Activated CD4-positive, alpha-beta T cell treated with anti-CD3 and anti-CD28 coated beads for 1 hour (primary cell): ENCODE measurements at regions not wholly inside any gene's neighbourhood (a gene's known extent, or its start where the extent isn't known, plus 50 kb on each side); places are given as distances from the start of the nearest gene placed in this dataset.

Experiments
- DNase-seq: peaks from one replicate; pipeline ENCODE4 v3.0.0-alpha.2; 2020

DNA sequence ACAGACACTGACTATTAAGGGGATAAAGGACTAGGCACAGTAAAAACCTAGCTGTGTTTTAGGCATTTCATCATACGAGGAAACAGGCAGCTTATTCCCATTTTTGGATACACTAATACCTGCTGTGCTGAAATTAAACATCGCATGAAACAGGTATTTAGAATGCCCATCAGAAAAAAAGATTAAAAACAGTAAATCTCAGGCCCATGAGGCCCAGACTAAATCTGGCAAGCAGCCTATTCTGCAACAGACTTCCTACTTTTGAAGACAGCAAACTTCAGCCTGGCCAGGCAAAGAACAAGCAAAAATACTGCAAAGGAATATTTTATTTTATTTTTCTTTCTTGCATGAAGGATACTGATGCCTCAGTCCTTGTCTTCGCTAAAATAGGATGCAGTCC is 240.2 kb downstream of the LMO4 start:
- no peak for DNase-seq

GRCh38 chr1:87572008-87572407 is 243.3 kb downstream of the LMO4 start:
- DNase-seq, result no peak

- DNase-seq, result no peak
Observed at GRCh38 chr1:87572891-87573290, 244.2 kb downstream of the LMO4 start.

DNA sequence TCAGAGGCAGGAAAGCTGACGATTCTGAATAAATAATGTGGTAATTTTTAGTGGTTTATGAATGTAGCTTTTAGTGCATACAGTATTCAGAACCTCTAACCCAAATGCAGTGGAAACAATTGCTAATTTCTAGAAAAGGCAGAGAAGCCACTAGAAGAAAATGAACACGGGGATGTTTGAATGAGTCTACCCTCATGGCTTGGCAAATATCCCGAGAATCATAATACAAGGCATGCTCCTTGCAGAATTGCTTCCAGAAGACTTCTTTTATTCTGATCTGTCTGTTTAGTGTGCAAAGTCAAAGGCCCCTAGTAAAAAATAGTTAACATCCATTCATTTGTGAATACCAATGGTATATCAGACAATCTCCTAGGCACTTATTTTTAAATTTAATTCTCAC is 246.8 kb downstream of the LMO4 start:
- no peak for DNase-seq

GRCh38 chr1:87578464-87578863 is 249.8 kb downstream of the LMO4 start:
- DNase-seq, result no peak

DNA sequence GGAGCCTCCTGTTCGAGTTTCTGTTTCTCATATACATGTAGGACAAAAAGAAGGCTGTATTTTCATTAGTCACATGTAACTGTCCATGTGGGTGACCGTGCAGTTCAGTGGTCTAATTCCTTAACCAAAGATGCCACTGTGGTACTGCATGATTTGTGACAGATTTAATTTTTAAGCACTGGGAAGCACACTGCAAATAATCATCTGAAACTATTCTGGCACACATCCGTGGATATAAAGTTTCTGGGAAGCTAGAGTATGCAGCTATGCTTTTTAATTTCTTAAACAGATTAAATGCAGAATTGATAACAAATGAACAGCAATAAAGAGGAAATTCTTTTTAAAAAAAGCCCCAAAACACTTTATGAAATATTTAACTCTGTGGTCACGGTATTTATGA is 254.8 kb downstream of the LMO4 start:
- DNase-seq, result no peak

DNA sequence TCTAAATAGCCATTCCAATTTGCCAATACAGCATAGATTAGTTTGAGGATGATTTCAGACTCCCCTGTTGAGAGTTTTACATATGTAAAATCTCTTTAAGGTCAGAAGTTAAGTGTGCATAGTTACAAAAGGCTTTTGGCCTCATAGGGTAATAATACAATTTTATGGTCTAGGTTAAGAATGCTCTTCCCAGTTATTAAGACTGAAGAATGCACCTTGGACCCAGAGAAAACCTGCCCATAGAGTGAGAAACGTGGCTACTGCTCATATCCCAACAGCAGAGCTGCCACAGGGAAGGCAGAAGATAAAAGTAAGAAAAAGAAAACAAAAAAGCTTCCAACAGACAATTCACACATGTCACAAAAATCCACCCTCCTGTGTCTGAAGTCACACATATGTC is 255.9 kb downstream of the LMO4 start:
- DNase-seq, result no peak

DNA sequence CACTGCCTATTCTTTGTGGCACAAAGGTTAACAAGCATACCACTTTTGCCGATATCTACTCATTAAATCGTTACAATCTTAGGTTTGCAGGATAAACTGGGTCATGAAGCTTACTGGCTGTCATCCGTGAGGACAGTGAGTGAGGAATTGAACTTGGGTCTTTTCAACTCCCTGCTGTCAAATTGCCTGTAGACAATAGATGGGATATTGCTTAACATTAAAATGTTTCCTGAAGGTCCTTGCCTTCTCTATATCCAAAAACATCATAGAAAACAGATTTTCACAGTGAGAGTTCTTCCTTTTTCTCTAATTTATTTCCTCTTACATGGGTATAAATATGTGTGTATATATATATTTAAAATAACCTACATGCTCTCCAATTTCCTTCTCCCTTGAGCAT is 257.8 kb downstream of the LMO4 start:
- DNase-seq, result no peak

DNA sequence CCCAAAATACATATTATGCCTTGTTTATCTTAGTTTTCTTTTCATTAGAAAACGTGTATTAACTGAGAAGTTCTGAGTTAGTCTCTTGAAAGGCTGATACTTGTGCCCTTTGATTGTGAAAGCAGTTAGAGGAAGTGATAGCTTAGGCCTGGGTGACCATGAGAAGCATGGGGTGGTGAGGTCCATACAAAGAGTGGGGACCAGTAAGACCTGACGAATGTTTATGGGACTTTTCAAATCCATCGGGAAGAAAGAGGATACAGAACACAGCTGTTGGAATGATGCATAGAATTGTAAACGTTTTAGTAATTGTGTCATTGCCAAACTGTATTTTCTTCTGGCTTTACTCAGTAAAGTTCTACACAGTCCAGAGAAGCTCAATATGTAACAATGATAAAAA is 259.8 kb downstream of the LMO4 start:
- DNase-seq, result no peak

- DNase-seq, result no peak
Observed at GRCh38 chr1:87591492-87591891, 262.8 kb downstream of the LMO4 start.

GRCh38 chr1:87592156-87592555 is 263.5 kb downstream of the LMO4 start:
- DNase-seq, result no peak

DNA sequence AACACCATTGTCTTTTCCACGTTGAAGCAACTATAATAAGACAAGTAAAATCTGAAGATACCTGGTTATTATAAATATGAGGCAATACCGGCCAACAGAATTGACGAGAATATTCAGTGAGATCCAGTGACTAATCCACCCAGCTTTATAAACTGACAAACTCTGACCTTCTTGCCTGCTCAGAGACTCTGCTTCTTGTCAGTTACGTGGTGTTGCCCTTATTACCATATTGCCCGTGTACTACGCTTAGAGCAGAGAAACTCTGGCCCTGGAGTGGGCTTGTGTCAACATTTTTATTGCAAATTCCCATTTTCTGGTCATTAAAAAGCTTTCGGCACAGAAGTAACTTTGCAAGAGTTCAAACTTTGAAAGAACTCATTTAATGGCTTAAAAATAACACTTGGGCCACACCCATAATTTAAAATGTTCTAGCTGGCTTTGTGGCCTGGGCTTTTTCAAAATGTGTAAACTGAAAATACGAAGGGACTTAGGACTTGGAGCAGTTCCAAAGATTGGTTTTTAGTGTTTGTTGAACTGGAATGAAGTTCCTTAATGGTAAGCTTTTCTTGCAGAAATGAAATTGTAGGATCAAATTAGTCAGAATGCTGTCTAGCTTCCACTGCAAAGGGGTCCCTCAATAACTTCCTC is 266.2 kb downstream of the LMO4 start:
- DNase-seq, result no peak

DNA sequence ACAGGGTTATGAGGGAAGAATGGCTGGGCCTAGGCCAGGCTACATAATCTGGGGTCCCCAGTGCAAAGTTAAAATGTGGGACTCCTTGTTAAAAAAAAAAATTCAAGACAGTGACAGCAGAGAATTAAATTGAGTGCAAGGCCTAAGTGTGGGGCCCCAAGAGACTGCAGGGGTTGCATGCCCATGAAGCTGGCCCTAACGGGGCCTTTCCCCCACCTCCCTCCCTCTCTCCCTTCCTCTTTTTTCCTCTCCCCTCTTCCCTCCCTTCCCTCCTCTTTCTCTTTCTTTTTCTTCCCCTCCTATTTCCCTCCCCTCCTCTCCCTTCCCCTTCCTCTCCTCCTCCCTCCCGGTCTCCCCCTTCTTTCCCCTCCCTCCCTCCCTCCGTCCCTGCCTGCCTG is 266.7 kb downstream of the LMO4 start:
- no peak for DNase-seq

GRCh38 chr1:87598429-87598828 is 269.7 kb downstream of the LMO4 start:
- DNase-seq, result no peak

DNA sequence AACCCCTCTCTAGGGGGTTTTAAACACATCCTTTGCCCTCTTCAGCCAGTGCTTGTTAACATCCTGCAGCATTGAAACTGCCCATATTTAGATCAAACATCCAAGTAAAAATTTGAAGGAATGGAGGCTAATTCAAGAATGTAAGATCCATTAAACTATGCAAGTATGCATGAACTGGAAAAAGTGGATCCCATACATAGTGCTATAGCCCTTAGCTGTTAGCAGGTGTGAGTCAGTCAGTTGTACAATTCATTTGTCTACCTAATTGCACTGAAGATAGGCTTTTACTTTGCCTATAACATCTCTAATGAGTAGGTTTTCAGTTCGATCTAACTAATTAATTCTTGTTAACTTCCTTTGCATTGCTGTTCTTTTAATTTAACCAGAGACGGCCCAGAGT is 270.9 kb downstream of the LMO4 start:
- DNase-seq, result no peak

DNA sequence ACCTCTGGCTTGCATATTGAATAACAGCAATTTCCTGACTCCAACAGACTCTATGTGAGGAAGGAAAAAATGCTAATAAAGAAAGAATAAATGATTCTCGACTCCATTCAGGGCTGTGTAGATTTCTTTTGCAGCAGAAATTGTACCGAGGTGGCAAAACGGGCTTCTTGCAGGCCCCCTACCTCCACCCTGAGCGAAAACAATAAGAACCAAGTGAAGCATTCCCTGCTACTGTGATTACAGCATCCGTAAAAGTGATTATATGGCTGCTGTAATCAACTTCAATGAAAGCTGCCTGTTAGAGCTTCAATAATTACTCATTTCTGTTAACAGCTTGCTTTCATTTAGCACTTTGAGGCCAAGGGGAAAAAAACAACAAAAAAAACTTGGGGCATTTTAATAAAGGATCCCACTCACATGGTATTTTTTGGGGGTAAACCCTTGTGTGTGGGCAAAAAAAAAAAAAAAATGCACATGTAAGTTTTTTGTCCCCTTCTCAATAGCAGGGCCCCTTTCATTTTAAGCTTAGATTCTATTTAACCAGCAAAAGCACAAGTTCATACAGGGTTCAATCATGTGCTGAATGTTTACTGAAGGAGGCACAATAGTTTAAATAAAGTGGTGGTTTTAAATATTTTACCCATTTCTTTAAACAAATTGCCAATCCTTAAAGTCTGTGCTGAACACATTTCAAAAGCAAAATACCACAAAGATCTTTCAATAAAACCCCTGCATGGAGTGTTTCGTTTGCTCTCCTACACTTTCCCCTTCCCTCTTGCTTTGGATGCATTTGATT is 271.6 kb downstream of the LMO4 start:
- no peak for DNase-seq

- DNase-seq, result no peak
Observed at GRCh38 chr1:87600854-87601253, 272.2 kb downstream of the LMO4 start.

DNA sequence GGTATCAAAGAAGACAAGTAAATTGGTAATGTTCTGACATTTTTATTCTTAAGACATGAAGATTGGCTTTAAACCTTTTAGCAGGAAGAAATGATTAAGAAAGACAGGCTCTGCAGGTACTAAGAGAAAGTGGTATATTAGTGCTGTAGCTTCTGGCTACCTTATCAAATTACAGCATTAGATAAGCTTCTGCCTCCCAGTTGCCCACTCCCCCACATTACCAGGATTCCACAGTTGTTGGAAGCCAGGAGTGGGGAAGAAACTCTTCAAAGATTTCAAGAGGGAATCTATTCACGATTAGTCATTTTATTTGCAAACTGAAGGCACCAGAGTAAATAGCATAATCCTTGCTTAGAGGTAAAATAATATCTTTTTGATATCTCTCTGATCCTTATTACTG is 274.9 kb downstream of the LMO4 start:
- DNase-seq, result no peak

GRCh38 chr1:87612956-87613355 is 284.3 kb downstream of the LMO4 start:
- DNase-seq, result no peak

DNA sequence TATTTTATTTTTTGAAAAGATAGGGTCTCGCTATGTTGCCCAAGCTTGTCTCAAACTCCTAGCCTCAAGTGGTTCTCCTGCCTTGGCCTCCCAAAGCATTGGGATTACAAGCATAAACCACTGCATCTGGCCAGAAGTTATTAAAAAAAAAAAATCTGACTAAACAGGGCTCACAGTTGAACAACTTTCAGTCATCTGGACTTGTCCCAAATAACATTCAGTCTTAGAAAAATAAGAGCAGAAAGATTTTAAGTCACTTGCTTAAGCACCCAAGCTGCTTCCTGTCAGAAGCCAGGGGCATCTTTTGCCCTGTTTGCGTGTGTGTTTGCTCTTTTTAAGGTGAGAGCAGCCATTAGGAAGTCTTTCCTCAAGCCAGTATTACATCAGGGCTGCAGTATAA is 286.8 kb downstream of the LMO4 start:
- no peak for DNase-seq

DNA sequence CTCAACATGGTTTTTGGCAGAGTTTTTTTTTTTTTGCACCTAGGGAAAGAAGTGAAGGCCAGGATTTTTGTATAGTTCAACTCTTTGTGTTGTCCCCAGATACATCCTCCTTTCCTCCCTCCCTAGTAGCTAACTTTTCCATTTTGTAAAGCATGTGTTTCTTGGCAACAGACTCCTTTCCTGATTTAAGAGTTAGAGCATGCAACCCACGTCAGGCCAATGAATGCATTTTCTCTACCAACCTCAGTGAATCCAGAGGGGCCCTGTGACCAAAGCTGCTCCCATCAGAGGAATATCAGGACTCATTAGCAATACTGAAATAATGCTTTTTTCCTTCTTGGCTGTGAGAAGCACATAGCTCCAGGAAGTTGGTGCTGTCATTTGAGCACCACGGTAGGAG is 287.2 kb downstream of the LMO4 start:
- DNase-seq, result no peak

GRCh38 chr1:87620807-87621206 is 292.1 kb downstream of the LMO4 start:
- DNase-seq, result no peak

- no peak for DNase-seq
Observed at GRCh38 chr1:87629673-87630072, 301.0 kb downstream of the LMO4 start.

- no peak for DNase-seq
Observed at GRCh38 chr1:87632232-87632631, 303.6 kb downstream of the LMO4 start.
